ENCODE measurements at regions not wholly inside any gene's neighbourhood (a gene's known extent, or its start where the extent isn't known, plus 50 kb on each side); places are given as distances from the start of the nearest gene placed in this dataset.
A peak's percentile ranks its signal among the peaks of the same experiment; 100 is the strongest.

DNA sequence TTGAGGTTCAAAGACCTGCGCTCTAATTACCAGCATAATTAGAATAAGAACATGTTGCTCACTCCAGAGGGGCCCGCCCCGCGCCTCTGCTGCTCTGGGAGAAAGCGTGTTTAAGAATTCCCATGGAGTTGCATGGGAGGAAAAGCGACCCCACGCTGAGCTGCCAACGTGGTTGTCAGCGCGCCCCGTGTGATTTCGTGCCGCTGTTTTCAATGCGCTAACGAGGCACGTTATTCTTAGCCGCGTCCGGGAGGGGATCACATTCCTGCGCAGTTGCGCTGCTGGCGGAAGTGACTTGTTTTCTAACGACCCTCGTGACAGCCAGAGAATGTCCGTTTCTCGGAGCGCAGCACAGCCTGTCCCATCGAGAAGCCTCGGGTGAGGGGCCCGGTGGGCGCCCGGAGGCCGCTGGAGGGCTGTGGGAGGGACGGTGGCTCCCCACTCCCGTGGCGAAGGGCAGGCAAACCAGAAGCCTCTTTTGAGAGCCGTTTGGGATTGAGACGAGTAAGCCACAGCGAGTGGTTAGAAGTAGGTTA, 173.8 kb upstream of the SOX1 start:
- DNase-seq: no peak
- ChIA-PET CTCF (no interaction called here), POLR2A (no interaction called here)
- Mint-ChIP-seq H3K36me3 (peaks cover 0 to 9% (median 0%) of the 10 kb centered on the region in 5 donors), H3K27ac (no peak overlapping the region), H3K4me1 (no peaks in the 10 kb centered on the region), H3K4me3 (no peak overlapping the region), H3K27me3 (peaks cover 37 to 76% (median 61%) of the 10 kb centered on the region in 5 donors), H3K9me3 (peaks cover 2 to 24% (median 5%) of the 10 kb centered on the region in 11 donors)
- H3K27me3 ChIP-seq (ENCODE audit: control insufficient read depth in 2 of 2, insufficient read depth in 2 of 2, low read length in 2 of 2): peaks cover 0 to 2% of the 10 kb centered on the region in 2 donors
- no peak for ATAC-seq
- no peak overlapping the region for H3K27ac ChIP-seq (ENCODE audit: low read depth, low read length)
- intact Hi-C loops (cut with micrococcal nuclease): no loop called here
- H3K36me3 ChIP-seq (ENCODE audit: control insufficient read depth in 2 of 3, insufficient read depth in 3 of 3, low read length in 3 of 3): no peaks in the 10 kb centered on the region
- H3K4me1 ChIP-seq (ENCODE audit: control insufficient read depth in 2 of 2, insufficient read depth in 2 of 2, low read length in 2 of 2): no peaks in the 10 kb centered on the region
- no peak overlapping the region for H3K4me3 ChIP-seq (ENCODE audit: low read length)
- no peaks in the 10 kb centered on the region for H3K9me3 ChIP-seq (ENCODE audit: control insufficient read depth in 2 of 3, low read length in 3 of 3)

DNA sequence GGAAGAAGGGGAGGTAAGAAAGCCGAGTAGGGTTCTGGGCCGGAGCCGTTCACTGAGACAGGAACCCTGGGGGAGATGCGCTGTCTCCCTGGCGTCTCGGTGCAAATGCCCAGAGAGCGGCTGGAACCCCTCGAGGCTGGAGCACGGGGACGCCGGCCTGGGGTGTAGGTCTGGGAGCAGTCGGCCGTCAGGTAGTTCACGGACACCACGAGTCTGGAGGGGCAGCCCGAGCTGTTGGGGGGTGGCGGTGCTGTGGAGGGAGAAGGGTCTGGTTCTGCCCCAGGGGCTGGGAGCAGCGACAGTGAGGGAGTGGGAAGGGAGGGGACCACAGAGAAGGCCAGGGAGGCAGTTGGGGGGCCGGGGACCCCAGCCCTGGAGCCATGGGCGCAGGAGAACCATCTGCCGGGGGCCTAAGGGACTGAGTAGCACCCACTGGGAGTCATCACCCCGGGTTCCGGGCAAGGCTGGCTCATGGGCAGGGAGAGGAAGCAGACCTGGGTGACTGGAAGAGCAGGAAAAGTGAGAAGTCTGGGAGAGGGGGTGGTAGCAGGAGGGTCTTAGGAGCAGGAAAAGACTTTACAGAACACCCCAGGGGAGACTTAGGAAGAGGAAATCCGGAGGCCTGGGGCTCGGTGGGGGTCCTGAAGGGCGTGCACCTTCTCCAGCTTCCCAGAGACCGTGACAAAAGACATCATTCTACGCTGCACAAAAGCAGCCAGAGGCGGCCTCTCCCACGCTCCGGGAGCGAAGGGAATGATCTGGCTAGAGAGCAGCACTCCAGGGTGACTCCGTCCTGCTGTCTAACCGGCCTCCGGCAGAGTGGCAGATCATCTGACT, 173.1 kb upstream of the SOX1 start:
- H3K4me3 ChIP-seq (ENCODE audit: low read length): no peak overlapping the region

DNA sequence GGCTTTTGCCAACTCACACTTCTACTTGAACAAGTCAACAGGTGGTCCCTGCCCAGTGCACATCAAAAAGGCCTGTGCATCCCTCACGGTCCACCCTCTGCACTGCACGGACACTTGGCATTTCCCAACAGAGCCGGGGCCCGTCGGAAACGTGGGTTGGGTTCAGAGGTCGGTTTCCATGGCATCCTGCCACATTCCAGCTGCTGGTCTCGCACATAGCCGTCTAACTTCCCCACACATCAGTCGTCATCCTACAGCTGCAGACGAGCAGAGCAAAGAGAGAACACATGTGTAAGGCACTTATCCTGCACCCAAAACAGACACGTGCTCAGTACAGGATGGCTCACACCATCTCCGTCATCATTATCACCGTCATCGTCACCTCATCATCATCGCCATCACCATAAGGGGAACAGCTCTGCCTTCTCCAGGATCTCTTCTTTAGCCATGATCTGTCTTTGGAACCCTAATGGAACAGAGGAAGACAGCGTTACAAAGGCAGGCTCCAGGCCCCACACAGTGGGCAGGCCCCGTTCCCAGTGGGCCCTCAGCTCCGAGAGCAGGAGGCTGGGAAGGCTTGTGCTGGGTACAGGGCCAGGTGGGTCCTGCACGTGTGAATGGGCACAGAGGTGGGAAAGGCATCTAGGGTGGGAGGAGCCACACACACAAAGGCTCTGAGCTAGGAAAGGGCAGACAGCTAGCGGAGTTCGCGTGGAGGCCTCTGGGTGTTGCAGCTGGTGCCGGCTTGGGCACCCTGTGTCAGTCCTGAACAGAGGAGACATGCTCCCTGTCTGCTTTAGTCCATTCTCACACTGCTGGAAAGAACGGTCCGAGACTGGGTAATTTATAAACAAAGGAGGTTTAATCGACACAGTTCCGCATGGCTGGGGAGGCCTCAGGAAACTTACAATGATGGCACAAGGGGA, 170.8 kb upstream of the SOX1 start:
- no peaks in the 10 kb centered on the region for H3K9me3 ChIP-seq (ENCODE audit: control insufficient read depth in 2 of 3, low read length in 3 of 3)
- H3K4me1 Mint-ChIP-seq: no peaks in the 10 kb centered on the region
- intact Hi-C loops (cut with micrococcal nuclease): no loop called here
- peaks cover 0 to 2% of the 10 kb centered on the region in 2 donors for H3K27me3 ChIP-seq (ENCODE audit: control insufficient read depth in 2 of 2, insufficient read depth in 2 of 2, low read length in 2 of 2)
- H3K4me3 Mint-ChIP-seq: no peak overlapping the region
- peaks cover 0 to 5% (median 0%) of the 10 kb centered on the region in 5 donors for H3K36me3 Mint-ChIP-seq
- no peaks in the 10 kb centered on the region for H3K36me3 ChIP-seq (ENCODE audit: control insufficient read depth in 2 of 3, insufficient read depth in 3 of 3, low read length in 3 of 3)
- no peak overlapping the region for H3K27ac ChIP-seq (ENCODE audit: low read depth, low read length)
- POLR2A ChIA-PET: no interaction called here
- peaks cover 28 to 63% (median 46%) of the 10 kb centered on the region in 5 donors for H3K27me3 Mint-ChIP-seq
- H3K4me3 ChIP-seq (ENCODE audit: low read length): no peak overlapping the region
- CTCF ChIA-PET: no interaction called here
- peaks cover under 1 to 18% (median 5%) of the 10 kb centered on the region in 11 donors for H3K9me3 Mint-ChIP-seq
- no peaks in the 10 kb centered on the region for H3K4me1 ChIP-seq (ENCODE audit: control insufficient read depth in 2 of 2, insufficient read depth in 2 of 2, low read length in 2 of 2)
- DNase-seq: no peak
- no peak overlapping the region for H3K27ac Mint-ChIP-seq
- ATAC-seq: no peak

More for the DNA sequence above, 173.1 kb upstream of the SOX1 start:
- no peak overlapping the region for H3K27ac Mint-ChIP-seq
- H3K36me3 Mint-ChIP-seq: peaks cover 0 to 9% (median 0%) of the 10 kb centered on the region in 5 donors
- H3K36me3 ChIP-seq (ENCODE audit: control insufficient read depth in 2 of 3, insufficient read depth in 3 of 3, low read length in 3 of 3): no peaks in the 10 kb centered on the region
- ChIA-PET POLR2A (no interaction called here), CTCF (no interaction called here)
- peaks cover 2 to 24% (median 5%) of the 10 kb centered on the region in 11 donors for H3K9me3 Mint-ChIP-seq
- H3K4me1 ChIP-seq (ENCODE audit: control insufficient read depth in 2 of 2, insufficient read depth in 2 of 2, low read length in 2 of 2): no peaks in the 10 kb centered on the region
- ATAC-seq (peak; percentile 8), DNase-seq (no peak)
- peaks cover 0 to 2% of the 10 kb centered on the region in 2 donors for H3K27me3 ChIP-seq (ENCODE audit: control insufficient read depth in 2 of 2, insufficient read depth in 2 of 2, low read length in 2 of 2)
- no peaks in the 10 kb centered on the region for H3K9me3 ChIP-seq (ENCODE audit: control insufficient read depth in 2 of 3, low read length in 3 of 3)
- no peak overlapping the region for H3K27ac ChIP-seq (ENCODE audit: low read depth, low read length)
- H3K27me3 Mint-ChIP-seq: peaks cover 37 to 74% (median 61%) of the 10 kb centered on the region in 5 donors
- no peak overlapping the region for H3K4me3 Mint-ChIP-seq
- intact Hi-C loops (cut with micrococcal nuclease): no loop called here
- H3K4me1 Mint-ChIP-seq: no peaks in the 10 kb centered on the region

DNA sequence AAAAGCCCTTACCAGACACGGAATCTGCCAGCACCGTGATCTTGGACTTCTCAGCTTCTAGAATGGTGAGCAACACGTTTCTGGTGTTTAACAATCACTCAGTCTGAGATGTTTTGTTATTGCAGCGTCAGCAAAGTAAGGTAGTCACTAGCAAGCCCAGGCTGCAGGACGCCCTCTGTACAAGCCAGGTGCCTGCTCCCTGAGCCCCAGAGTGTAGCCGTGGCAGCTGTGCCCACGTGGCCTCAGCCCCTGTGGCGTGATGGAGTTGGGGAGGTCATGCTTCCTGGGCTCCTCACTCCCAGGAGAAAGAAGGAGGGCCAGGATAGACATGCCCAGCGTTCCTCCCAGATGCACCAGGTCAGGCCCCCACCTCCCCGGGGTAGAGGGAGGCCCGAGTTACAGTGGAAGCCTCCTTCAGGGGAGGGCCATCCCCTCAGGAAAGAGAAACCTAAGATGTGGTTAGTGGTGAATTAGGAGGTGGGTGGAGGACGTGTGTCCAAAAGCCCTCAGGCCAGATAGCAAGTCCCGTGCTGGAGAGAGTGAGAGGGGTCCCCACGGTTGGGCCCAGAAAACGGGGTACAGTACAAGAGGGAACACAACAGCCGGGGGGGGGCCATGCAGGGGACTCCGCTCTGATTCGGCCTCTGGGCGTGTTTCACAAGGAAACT, 169.6 kb upstream of the SOX1 start:
- peaks cover 21 to 60% (median 35%) of the 10 kb centered on the region in 5 donors for H3K27me3 Mint-ChIP-seq
- CTCF ChIA-PET: no interaction called here
- no peaks in the 10 kb centered on the region for H3K4me1 Mint-ChIP-seq

GRCh38 chr13:111897846-111898215, 169.1 kb upstream of the SOX1 start:
- Mint-ChIP-seq H3K36me3 (no peaks in the 10 kb centered on the region), H3K27ac (peak overlapping the region in 1 of 9 donors; percentile 15), H3K4me1 (no peaks in the 10 kb centered on the region), H3K9me3 (peaks cover 0 to 7% (median 2%) of the 10 kb centered on the region in 11 donors), H3K4me3 (no peak overlapping the region), H3K27me3 (peaks cover 16 to 54% (median 30%) of the 10 kb centered on the region in 5 donors)
- no peaks in the 10 kb centered on the region for H3K9me3 ChIP-seq (ENCODE audit: control insufficient read depth in 2 of 3, low read length in 3 of 3)
- no peak overlapping the region for H3K27ac ChIP-seq (ENCODE audit: low read depth, low read length)
- intact Hi-C loops (cut with micrococcal nuclease): no loop called here
- H3K27me3 ChIP-seq (ENCODE audit: control insufficient read depth in 2 of 2, insufficient read depth in 2 of 2, low read length in 2 of 2): no peaks in the 10 kb centered on the region
- no peak overlapping the region for H3K4me3 ChIP-seq (ENCODE audit: low read length)
- CTCF ChIA-PET: no interaction called here
- POLR2A ChIA-PET: no interaction called here
- H3K36me3 ChIP-seq (ENCODE audit: control insufficient read depth in 2 of 3, insufficient read depth in 3 of 3, low read length in 3 of 3): no peaks in the 10 kb centered on the region
- no peak for DNase-seq
- H3K4me1 ChIP-seq (ENCODE audit: control insufficient read depth in 2 of 2, insufficient read depth in 2 of 2, low read length in 2 of 2): no peaks in the 10 kb centered on the region
- ATAC-seq: no peak

More for the DNA sequence above, 169.6 kb upstream of the SOX1 start:
- Histone ChIP-seq H3K4me1 (ENCODE audit: control insufficient read depth in 2 of 2, insufficient read depth in 2 of 2, low read length in 2 of 2) (no peaks in the 10 kb centered on the region), H3K27me3 (ENCODE audit: control insufficient read depth in 2 of 2, insufficient read depth in 2 of 2, low read length in 2 of 2) (no peaks in the 10 kb centered on the region), H3K27ac (ENCODE audit: low read depth, low read length) (no peak overlapping the region), H3K36me3 (ENCODE audit: control insufficient read depth in 2 of 3, insufficient read depth in 3 of 3, low read length in 3 of 3) (no peaks in the 10 kb centered on the region), H3K9me3 (ENCODE audit: control insufficient read depth in 2 of 3, low read length in 3 of 3) (no peaks in the 10 kb centered on the region), H3K4me3 (ENCODE audit: low read length) (no peak overlapping the region)
- Mint-ChIP-seq H3K9me3 (peaks cover 0 to 10% (median 5%) of the 10 kb centered on the region in 11 donors), H3K36me3 (no peaks in the 10 kb centered on the region), H3K4me3 (no peak overlapping the region), H3K27ac (no peak overlapping the region)
- POLR2A ChIA-PET: no interaction called here
- DNase-seq: no peak
- intact Hi-C loops (cut with micrococcal nuclease): no loop called here
- ATAC-seq: no peak

DNA sequence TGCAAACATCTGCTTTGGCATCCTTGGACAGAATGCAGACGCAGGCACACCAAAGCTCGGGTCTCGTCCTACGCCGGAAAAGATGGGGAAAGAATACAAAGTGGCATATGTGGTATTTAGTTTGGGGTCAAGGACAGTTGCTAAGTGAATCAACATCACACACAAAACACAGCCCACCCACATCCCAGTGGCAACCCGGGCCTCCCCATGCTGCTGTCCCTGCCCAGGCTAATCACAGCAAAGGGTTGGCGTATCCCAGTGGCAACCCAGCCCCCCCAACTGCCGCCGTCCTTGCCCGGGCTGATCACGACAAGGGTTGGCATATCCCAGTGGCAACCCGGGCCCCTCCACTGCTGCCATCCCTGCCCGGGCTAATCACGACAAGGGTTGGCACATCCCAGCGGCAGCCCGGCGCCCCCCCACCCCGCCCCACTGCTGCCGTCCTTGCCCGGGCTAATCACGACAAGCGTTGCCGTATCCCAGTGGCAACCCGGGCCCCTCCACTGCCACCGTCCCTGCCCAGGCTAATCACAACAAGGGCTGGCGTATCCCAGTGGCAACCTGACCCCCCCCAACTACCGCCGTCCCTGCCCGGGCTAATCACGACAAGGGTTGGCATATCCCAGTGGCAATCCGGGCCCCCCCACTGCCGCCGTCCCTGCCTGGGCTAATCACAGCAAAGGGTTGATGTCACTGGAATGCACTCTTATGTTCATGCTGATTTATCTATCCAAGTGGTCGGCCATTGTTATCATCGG, 167.8 kb upstream of the SOX1 start:
- H3K9me3 ChIP-seq (ENCODE audit: control insufficient read depth in 2 of 3, low read length in 3 of 3): no peaks in the 10 kb centered on the region
- peaks cover 0 to 7% (median 2%) of the 10 kb centered on the region in 11 donors for H3K9me3 Mint-ChIP-seq
- no peak overlapping the region for H3K4me3 ChIP-seq (ENCODE audit: low read length)
- CTCF ChIA-PET: no interaction called here
- H3K36me3 ChIP-seq (ENCODE audit: control insufficient read depth in 2 of 3, insufficient read depth in 3 of 3, low read length in 3 of 3): no peaks in the 10 kb centered on the region
- no peaks in the 10 kb centered on the region for H3K4me1 ChIP-seq (ENCODE audit: control insufficient read depth in 2 of 2, insufficient read depth in 2 of 2, low read length in 2 of 2)
- no peaks in the 10 kb centered on the region for H3K4me1 Mint-ChIP-seq
- no peak for ATAC-seq
- peaks cover 4 to 41% (median 26%) of the 10 kb centered on the region in 5 donors for H3K27me3 Mint-ChIP-seq
- H3K36me3 Mint-ChIP-seq: no peaks in the 10 kb centered on the region
- H3K27me3 ChIP-seq (ENCODE audit: control insufficient read depth in 2 of 2, insufficient read depth in 2 of 2, low read length in 2 of 2): no peaks in the 10 kb centered on the region
- POLR2A ChIA-PET: no interaction called here
- DNase-seq: no peak
- H3K27ac Mint-ChIP-seq: no peak overlapping the region
- H3K4me3 Mint-ChIP-seq: no peak overlapping the region
- no peak overlapping the region for H3K27ac ChIP-seq (ENCODE audit: low read depth, low read length)
- intact Hi-C loops (cut with micrococcal nuclease): no loop called here

Measured in naive thymus-derived CD4-positive, alpha-beta T cell (primary cell).